HG03064 (cell line): ENCODE measurements at regions not wholly inside any gene's neighbourhood (a gene's known extent, or its start where the extent isn't known, plus 50 kb on each side); places are given as distances from the start of the nearest gene placed in this dataset.
"Not testable (repeated sequence)": the region's sequence is repeated elsewhere in the genome, so short reads cannot be mapped to it uniquely, and the experiment has no call there.

ENCODE experiments used
- ATAC-seq: cut with Tn5 transposase; IDR thresholded peaks from one replicate; pipeline ENCODE4 v1.9.1; 2021; ENCODE audit warnings: low read depth; ENCODE audit not compliant: unreplicated experiment

DNA sequence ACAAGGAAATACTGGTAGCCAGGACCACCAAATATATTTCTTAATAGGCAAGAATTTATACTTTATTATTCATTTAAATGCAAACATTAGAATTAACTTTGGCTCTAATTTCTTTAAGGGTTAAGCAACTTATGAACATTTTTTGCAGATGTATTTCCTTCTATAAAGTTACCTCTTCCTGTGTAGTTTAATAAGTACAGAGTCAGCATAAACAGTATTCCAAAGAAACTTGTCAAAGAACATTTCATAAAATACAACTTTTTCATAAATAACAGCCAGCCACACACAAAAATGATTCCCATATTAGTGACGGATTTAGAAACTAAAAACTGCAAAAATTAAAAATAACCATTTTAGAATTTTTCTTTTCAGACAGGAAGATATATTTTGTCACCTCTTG is 723.2 kb downstream of the KCNJ2 start:
- ATAC-seq = no peak

GRCh38 chr17:70896843-70897242 is 727.5 kb downstream of the KCNJ2 start:
- ATAC-seq = no peak

- ATAC-seq = no peak
Observed at GRCh38 chr17:70897446-70897845, 728.1 kb downstream of the KCNJ2 start.

- ATAC-seq = no peak
Observed at GRCh38 chr17:70901870-70902269, 732.5 kb downstream of the KCNJ2 start.

- ATAC-seq = no peak
Observed at GRCh38 chr17:70905796-70906195, 736.5 kb downstream of the KCNJ2 start.

DNA sequence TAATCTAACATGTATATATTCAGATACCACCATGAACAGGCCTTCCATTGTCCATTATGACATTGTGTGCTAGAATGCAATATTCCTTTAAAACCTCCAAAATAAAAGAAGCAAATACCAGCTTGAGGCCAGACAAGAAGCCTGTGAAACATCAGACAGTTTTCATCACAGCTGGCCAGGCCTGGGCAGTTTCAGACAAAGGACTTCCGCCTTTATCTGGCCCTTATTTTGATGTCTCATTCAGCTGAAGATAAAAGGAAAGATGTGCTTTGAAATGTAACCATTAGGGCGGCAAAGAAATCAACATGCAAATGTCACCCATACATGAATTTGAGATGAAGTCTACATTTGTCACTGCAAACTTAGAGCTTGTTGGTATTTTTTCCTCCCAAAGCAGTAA is 737.5 kb downstream of the KCNJ2 start:
- ATAC-seq = no peak

- no peak for ATAC-seq
Observed at GRCh38 chr17:70912716-70913485, 743.6 kb downstream of the KCNJ2 start.

GRCh38 chr17:70916469-70916868 is 747.1 kb downstream of the KCNJ2 start:
- no peak for ATAC-seq

DNA sequence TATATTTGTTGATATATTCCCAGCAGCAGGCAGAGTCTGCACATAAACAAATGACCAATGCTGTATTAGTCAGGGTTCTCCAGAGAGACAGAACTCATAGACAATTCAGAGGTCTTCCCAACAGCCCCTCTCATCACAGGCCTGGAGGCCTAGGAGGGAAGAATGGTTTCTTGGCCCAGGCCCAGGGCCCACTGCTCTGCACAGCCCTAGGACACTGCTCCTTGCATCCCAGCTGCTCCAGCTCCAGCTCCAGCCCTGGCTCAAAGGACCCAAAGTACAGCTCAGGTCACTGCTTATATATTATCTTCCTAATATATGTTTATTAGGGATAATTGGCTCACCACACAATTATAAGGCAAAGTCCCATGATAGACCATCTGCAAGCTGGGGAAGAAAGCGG is 749.9 kb downstream of the KCNJ2 start:
- no peak for ATAC-seq

DNA sequence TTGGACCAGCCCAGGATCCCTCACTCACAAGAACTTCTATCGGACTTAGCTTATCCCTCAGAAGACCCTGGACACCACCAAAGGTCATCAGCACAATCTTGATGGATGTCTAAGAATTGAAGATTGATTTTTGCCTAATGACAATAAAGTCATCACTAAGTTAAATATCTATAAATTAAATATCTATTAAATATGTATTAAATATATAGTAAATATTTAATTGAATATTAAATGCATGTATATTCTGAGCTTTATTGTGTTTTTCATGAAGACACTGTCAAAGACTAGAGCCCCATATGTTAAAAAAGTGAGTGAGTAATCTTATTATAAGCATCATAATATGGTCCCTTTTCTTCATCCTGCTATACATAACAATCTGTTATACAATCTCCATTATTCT is 751.1 kb downstream of the KCNJ2 start:
- no peak for ATAC-seq

DNA sequence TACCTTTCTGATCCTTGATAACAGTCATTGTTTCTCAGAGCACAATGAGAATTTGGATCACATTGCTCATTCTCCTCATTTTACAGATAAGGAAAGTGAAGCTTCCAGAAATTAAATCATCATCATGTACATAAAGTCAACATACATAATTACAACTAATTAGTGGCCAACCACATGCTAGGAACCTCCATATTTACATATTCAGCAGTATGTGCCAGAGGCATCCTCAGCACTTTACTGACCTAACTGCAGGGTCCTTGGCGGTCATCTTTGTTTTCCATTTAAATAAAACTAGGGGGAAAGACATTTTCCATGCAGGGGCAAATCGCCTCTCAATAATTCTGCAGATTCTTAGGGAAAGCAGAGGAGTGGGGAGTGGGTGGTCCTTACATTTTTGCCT is 752.9 kb downstream of the KCNJ2 start:
- ATAC-seq = no peak

- no peak for ATAC-seq
Observed at GRCh38 chr17:70924776-70925175, 755.4 kb downstream of the KCNJ2 start.

GRCh38 chr17:70929226-70929625 is 759.9 kb downstream of the KCNJ2 start:
- ATAC-seq = no peak

GRCh38 chr17:70934231-70934630 is 764.9 kb downstream of the KCNJ2 start:
- ATAC-seq = no peak

DNA sequence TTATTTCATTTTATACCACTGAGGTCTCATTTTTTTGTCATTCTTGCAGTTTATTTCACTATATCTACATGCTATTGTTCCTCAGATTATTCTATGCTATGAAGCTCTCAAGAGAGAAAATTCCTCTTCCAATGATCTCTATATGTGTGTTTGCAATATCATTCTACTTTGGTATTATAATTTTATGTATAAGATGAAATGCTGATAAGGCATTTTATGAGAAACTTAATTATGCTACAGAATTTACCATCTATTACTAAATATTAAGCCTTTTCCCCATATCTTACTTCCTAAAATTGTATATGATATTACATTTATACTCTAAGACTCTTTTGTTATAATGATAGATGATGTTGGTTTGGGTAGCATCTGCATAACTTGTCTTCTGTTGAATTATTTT is 765.5 kb downstream of the KCNJ2 start:
- no peak for ATAC-seq

- no peak for ATAC-seq
Observed at GRCh38 chr17:70936724-70937123, 767.4 kb downstream of the KCNJ2 start.

GRCh38 chr17:70938336-70938735 is 769.0 kb downstream of the KCNJ2 start:
- ATAC-seq = no peak

- no peak for ATAC-seq
Observed at GRCh38 chr17:70945386-70945785, 776.1 kb downstream of the KCNJ2 start.

DNA sequence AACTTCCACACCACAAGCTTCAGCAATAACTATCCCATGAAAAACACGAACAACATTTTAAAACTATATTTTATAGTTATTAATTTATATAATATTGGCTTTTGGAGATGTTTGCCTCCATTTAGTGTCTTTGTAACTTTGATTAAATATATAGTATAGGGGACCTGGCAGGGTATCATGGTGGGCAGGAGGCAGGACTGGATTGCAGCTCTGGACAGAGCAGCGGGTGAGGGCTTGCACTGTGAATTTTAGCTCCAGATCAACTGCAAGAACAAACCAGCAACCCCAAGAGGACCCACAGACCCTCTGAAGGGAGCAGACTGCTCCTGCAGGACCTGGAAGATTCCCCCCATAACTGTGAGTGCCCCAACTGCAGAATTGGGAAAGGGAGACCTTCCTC is 777.9 kb downstream of the KCNJ2 start:
- no peak for ATAC-seq

GRCh38 chr17:70947636-70948565 is 778.6 kb downstream of the KCNJ2 start:
- ATAC-seq = no peak

GRCh38 chr17:70953140-70953539 is 783.8 kb downstream of the KCNJ2 start:
- not testable (repeated sequence) for ATAC-seq

- ATAC-seq = no peak
Observed at GRCh38 chr17:70955441-70955840, 786.1 kb downstream of the KCNJ2 start.
